Activated effector memory CD4-positive, alpha-beta T cell treated with Interleukin-2 at 50 U/mL for 16 hours (primary cell): ENCODE measurements at regions not wholly inside any gene's neighbourhood (a gene's known extent, or its start where the extent isn't known, plus 50 kb on each side); places are given as distances from the start of the nearest gene placed in this dataset.
"Not testable (repeated sequence)": the region's sequence is repeated elsewhere in the genome, so short reads cannot be mapped to it uniquely, and the experiment has no call there.

Source experiments
- DNase-seq: peaks from one replicate; pipeline ENCODE4 v3.0.0-alpha.2; 2020

GRCh38 chr6:139987091-139987490 is 612.6 kb upstream of the CITED2 start:
- no peak for DNase-seq

DNA sequence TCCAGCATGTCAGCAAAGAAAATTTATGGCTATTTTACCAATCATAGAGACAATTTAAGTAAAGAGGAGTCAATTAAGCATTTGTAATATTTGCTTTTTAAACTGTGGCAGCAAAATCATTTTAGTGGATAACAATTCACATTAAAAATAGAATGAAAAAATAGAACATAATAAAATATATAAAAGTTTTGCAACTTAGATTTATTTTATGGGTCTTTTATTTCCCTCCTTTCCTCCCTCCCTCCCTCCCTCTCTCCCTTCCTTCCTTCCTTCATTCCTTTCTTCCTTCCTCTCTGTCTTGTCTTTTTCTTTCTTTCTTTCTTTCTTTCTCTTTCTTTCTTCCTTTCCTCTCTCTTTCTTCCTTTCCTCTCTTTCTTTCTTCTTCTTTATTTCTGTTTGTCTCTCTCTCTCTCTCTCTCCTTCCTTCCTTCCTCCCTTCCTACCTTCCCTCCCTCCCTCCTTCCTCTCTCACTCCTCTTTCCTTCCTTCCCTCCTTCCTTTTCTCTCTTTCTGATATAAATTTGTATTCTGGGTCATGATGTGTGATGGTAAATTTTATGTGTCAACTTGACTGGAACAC is 610.9 kb upstream of the CITED2 start:
- no peak for DNase-seq

GRCh38 chr6:139984317-139984716 is 609.9 kb upstream of the CITED2 start:
- no peak for DNase-seq

- DNase-seq: no peak
Observed at GRCh38 chr6:139983555-139984276, 609.3 kb upstream of the CITED2 start.

- DNase-seq: no peak
Observed at GRCh38 chr6:139982652-139983295, 608.3 kb upstream of the CITED2 start.

GRCh38 chr6:139982195-139982594 is 607.7 kb upstream of the CITED2 start:
- DNase-seq: no peak

DNA sequence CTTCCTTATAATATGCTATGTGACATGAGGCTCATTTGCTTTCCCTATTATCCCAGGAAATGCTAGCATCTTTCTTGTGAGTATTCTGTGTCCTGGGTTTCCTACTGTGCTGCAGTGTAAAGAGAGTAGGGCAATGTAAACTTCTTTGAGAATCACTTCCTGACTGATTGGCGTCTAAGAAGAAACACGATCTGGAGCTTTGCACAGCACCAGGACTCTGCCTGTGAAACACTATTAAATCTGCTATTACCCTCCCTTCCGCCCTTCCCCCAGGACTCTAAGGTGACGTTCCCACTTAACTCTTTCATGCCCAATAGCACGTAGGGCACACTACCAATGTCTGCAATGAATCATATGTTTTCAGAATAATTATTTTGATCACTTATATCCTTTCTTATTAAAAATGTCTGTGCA is 607.3 kb upstream of the CITED2 start:
- DNase-seq: no peak

- DNase-seq: no peak
Observed at GRCh38 chr6:139981066-139981624, 606.7 kb upstream of the CITED2 start.

- DNase-seq: not testable (repeated sequence)
Observed at GRCh38 chr6:139980631-139981030, 606.2 kb upstream of the CITED2 start.

GRCh38 chr6:139979021-139979725 is 604.7 kb upstream of the CITED2 start:
- DNase-seq: no peak

GRCh38 chr6:139977887-139978332 is 603.5 kb upstream of the CITED2 start:
- DNase-seq: no peak

- no peak for DNase-seq
Observed at GRCh38 chr6:139973669-139974344, 599.4 kb upstream of the CITED2 start.

DNA sequence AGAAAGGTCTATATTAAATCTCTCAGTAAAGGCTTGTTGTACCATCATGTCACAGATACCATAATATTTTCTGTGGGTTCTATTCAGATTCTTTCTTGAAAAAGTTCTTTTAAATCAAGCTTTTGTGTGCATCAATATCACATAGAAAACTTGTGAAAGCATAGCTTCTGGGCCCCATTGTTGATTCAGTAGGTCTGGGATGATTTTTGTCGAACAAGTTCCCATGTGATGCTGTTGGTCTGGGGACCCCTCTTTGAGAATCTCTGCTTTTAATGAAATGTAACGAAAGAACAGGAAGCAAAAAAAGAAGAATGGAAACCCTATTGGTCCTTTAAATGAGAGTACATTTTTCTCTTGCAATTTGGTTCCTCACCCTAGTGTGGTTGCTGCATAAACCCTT is 597.7 kb upstream of the CITED2 start:
- no peak for DNase-seq

DNA sequence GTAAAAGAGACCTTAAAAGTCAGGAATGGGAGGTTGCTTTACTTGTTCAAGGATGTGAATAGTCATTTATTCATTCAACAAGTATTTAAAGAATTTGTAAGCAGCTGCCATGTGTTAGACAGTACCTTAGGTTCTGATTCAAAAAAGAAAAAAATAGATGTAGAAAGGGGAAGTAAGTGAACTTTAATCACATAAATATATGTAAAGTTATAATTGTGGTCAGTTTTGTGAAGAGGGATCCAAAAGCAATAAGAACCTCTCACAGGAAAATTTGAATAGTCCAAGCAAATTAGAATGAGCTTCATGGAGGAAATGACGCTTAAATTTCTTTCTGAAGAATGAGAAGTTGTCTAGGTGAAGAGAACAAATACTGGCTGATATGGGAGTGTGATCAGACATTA is 596.1 kb upstream of the CITED2 start:
- no peak for DNase-seq

DNA sequence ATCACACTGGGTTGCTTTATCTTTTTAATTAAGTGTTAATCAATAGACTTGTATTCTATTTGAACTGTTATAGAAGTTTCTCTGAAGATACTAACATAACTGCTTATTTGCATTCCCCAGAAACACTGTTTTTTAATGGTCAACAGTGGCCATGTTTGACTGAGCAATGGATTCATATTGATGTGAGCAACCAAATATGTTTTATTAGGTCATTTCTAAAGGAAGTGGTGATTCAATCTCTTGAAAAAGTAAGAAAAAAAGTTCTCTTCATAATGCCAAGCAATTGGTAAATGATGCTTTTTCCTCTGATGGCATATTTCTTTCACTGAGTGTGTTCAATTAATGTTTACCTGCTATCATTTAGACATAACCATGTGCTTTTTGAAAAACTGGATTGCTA is 593.0 kb upstream of the CITED2 start:
- DNase-seq: no peak

GRCh38 chr6:139965393-139965792 is 590.9 kb upstream of the CITED2 start:
- no peak for DNase-seq

- DNase-seq: no peak
Observed at GRCh38 chr6:139964737-139965136, 590.3 kb upstream of the CITED2 start.

DNA sequence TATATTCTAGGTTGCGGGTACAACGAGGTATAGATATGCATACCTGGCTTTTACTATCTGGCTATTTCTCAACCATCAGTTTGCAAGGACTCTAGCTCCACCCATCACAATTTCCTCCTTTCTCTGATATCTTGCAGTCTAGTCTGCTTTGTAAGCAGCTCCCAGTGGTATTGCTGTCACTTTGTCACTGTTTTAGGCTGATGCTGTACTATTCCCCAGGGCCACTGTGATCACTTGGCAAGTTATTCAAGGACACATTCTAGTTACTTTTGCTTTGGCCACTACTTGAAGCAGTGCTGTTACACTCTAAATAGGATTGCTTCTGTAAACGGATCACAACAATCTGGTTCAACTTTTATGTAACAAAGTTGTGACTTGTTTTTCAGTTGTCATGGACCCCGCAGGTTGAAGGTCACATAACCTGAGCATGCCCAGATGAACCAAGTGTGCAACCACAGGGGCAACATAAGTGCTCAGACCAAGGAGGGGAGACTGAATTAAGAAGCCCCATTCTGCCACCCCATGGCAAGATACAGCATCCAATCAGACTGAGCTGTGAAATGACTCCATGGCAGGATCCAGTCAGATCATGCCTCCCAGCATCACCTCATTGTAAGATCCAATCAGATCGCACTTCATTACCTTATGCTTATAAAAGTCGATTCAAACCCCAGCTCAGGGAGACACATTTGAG is 588.4 kb upstream of the CITED2 start:
- no peak for DNase-seq

- DNase-seq: no peak
Observed at GRCh38 chr6:139961190-139961589, 586.7 kb upstream of the CITED2 start.

DNA sequence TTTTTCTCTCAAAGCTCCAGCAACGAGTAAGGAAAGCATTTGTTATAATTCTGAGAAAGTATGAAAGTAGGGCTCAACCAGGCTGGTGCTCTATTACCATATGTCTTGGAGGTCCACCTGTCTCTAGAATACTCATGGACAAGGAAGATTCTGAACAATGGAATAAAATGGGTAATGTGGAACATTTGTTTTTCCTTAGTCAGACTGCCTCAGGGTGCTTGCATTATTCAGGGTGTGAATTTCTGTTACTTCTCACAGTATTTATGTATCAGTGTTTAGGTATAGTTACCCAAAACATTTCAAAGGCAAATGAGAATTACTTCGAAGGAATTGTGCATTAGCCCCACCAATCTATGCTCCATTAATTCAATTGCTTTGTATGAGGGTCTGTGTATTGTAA is 586.2 kb upstream of the CITED2 start:
- DNase-seq: no peak

- DNase-seq: no peak
Observed at GRCh38 chr6:139955366-139956155, 581.1 kb upstream of the CITED2 start.
